NK-92 treated with Interleukin-12 subunit alpha and Interleukin-12 subunit beta, amount 100 ng/mL, for 24 hours (cell line): ENCODE measurements at regions not wholly inside any gene's neighbourhood (a gene's known extent, or its start where the extent isn't known, plus 50 kb on each side); places are given as distances from the start of the nearest gene placed in this dataset.

ENCODE experiments used
- DNase-seq: peaks from one replicate; lab custom pipeline; 2025; lab: John Stamatoyannopoulos, UW

DNA sequence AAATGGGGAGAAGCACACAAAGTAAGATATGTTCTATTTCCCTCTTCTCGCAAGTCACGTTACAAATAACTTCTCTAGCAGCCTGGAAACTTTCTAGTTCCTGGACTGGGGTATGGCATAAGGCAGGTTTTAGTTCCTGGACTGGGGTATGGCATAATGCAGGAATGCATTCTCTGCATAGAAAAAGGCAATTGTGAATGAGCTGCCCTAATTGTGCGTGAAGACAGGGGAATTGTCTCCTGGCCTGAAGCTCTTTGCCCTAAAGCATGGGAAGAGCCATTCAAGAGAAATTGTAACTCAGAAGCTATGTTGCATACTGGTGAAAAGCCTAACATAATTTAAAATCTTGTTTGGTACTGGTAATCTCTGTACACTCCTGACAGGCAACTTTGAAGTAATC lies 54.3 kb upstream of the CBLB start:
- no peak for DNase-seq

DNA sequence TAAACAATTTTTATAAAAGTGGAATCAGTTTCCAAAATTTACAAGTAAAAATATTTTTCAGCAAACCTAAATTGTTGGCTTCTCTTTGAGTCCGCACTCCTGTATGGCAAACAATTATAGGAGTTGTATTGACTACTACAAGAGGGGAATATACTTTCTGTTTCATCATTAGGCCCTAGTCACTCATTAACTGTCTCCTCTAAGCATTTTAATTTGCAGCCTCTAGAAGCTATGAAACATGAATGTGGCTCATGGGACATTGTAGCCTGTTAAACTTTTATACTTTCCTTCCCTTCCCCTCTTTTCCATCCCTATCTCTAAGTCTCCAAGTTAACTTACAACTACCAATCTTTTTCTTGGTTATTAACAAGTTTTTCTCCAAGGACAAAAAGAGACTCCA lies 58.9 kb upstream of the CBLB start:
- no peak for DNase-seq

DNA sequence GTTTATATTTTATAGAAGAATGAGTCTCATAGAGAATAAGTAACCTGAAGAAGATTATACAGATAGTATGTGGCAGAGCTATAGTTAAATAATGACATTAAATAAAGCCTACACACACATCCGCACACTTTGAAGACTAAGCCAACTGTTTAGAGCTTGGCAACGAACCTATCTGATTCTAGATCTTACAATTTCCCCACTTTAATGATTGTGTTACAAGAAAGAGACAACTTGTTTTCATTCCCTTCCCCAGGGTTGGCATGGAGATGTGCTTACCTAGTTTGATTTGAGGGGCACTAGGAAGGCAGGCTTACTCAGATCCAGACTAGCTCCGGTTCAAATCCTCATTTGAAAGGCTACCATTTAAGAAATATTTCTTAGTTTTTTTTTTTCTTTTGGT lies 61.9 kb upstream of the CBLB start:
- DNase-seq, result no peak

GRCh38 chr3:105931500-105931899 lies 62.7 kb upstream of the CBLB start:
- no peak for DNase-seq

DNA sequence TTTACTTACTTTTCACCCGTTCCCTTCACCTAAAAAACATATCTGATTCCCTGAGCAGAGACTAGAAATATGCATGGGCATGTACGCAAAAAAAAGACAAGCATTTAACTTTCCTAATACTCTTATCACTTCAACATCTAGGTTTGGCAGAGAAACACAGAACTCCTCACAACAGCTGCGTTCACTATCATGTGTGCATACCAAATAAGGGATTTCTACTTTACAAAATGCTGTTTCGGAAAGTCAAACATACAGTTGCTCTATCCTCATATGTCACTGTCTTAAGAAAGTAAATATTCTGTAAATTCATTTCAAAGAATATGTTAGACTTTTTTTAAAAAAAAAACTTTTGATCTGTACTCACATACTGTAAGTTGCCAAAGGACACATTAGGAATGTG lies 65.1 kb upstream of the CBLB start:
- DNase-seq, result no peak

- DNase-seq, result no peak
Measured at GRCh38 chr3:105938101-105938500, 69.3 kb upstream of the CBLB start.

DNA sequence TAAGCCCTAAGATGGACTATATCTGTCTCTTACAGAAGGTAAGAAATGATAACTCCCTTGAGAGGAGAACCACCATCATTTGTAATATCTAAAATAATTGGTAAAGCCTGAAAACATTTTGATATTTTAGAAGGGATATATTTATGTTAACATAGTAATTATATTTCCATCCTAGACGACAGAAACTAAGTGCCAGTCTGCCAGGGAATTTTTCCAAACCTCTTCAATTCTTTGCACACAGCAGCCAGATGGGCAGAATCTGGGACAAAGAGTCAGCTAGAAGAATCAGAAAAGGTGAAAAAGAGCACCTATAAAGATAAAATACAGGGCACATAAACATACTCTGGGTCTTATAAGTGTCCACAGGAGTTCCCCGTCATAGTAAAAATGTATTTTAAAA lies 70.0 kb upstream of the CBLB start:
- no peak for DNase-seq

DNA sequence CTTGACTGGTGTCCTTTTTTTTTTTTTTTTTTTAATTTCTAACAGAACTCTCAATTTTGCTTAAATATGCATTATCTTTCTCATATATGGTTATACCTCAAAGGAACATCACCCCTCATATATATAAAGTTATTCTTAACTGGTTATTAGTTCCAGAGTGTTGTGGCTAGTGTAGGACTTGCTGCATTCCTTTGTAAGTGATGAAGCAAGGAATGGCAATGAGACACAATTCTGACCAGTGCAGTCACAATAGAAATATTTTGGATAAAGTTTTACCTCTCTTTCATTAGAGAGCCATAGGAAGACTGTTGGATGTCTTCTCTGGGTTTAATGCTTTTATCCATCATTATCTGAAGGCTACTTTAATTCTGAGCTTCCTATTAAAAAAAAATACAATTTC lies 75.5 kb upstream of the CBLB start:
- DNase-seq, result no peak

DNA sequence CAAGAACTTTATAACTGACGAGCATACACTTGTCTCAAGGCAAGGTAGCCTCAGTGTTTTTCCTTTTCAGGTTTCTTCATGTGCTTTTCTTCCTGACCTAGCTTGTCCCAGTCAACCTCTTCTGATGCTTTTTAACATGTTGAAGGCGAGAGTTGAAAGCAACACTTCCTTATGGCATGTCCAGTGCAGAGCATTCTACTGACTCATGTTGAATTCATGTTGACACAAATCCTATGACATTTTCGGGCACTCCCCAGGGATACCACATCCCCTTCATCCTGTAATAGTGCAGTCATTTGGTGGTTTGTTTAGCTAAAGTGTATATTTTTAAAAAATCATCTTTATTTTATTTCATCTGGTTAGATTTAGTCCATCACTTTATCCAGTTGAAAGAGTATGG lies 75.9 kb upstream of the CBLB start:
- DNase-seq, result no peak

- DNase-seq, result no peak
Measured at GRCh38 chr3:105948101-105948500, 79.3 kb upstream of the CBLB start.

DNA sequence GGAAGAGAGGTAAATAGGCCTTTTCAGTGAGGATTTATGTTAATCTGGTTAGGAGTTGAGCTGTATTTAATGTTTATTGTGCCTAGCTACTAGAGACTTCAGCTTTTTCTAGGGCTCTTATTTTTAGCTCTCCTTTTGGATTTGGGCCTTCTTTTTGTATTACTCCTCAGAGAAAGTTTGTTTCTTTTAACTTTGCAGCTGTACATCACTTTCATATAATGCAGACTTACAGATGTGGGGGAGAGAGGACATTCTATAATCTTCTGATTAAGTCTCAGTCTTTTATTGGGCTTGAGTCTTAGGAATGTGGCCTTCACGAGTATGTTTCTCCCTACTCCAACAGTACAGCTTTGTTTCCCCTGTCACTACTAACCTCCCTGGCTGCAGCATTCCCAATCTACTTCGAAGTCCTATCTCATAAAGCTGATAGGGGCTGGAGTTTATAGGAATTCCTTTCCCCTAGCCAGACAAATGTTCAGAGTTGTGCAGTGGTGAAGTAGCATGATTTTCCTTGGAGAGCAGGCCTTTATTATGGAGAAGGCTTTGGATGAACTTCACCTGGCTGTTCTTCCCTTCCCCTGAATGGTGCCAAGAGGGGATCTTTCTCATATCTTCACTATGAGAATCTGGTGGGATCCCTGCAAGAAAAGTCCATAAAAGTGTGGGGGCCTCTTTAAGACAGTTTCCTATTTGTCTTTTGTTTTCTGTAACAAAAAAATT lies 82.2 kb upstream of the CBLB start:
- DNase-seq, result no peak

GRCh38 chr3:105953831-105954230 lies 85.0 kb upstream of the CBLB start:
- DNase-seq, result no peak

DNA sequence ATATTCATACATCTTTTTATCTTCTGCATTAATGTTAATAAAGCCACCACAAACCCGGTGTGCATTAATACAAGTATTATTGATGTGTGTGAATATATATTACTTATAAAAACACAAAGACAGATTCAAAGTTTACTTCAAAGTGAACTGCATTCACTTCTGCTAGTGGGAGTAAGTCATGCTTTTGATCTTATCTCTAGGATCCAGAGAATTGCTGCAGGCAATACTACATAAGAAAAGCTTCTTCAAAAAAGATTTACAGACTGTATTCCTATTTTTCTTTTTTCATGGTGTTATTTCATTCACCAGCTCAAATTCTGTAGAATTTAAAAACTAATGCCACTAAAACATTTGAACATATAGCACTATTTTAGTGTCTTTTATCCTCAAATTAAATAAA lies 87.5 kb upstream of the CBLB start:
- no peak for DNase-seq

- DNase-seq, result no peak
Measured at GRCh38 chr3:105957722-105958121, 88.9 kb upstream of the CBLB start.

GRCh38 chr3:105958237-105959000 lies 89.6 kb upstream of the CBLB start:
- no peak for DNase-seq

GRCh38 chr3:105959851-105960250 lies 91.0 kb upstream of the CBLB start:
- no peak for DNase-seq

DNA sequence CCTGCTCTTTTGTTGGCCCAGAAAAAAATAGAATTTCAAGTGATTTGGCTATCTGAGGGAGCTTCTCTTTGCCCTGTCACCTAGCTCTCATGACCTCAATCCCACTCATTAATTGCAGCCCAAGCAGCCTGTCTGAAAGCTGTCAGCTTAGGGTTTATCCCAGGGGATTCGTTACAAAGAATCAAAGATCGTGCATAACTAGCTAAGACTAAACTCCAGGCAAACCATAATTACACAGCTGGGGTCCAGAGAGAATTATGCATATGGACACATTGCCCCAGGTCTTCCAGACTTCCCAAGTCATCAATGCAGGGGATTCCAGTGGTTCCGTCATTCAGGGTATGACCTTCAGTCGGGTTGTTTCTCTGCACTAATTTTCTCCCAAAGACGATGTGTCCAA lies 91.6 kb upstream of the CBLB start:
- no peak for DNase-seq

DNA sequence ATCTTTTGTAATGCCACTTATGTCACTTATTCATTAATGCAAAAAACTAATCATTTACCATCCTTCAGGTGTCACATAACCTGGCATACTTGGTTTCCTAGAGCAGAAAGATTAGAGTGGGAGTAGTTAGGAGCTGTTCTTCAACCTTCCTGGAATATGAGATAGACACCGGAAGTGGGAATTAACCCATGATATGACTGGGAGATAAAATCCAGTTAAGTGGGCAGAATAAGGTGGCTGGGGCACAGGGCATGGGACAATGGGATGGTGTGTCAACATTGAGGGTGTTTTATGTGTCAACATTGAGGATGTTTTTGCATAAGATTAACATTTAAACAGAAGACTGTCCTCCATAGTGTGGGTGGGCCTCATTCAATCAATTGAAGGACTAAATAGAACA lies 94.3 kb upstream of the CBLB start:
- no peak for DNase-seq

DNA sequence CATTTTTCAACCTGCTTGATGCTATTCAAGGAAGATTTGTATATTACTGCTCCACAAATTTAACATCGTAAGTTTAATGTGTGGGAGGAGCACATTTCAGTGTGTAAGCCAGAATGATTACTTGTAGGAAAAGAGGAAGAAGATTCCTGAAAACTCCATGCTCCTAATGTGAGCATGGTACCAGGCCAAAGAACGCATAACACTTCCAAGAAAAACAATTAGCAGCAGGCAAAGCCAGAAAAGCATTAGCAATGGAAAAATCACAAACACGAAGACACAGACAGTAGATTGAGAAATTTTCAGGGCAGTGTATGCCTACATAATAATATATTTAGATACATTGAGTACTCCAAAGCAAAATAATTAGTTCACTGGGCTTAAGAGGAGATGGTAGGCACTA lies 96.6 kb upstream of the CBLB start:
- DNase-seq, result no peak

GRCh38 chr3:105967117-105967516 lies 98.3 kb upstream of the CBLB start:
- no peak for DNase-seq

DNA sequence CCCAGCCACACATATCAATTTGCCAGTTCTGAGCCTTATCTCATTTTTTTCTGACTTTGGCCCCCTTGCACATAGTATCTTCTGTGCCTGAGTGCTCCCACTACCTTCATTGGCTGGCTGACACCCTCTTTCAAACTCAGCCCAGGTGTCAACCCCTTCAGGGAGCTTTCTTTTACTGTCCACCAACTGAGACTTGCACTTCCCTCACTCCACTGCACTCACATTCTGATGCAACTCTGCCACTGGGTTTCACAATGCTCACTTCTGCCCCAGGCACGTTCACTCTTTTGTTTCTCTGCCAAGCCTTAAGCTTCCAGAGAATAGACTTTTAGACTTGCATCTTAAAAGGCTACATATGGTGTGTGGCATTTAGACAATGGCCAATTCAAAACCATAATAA lies 101.5 kb upstream of the CBLB start:
- no peak for DNase-seq

- no peak for DNase-seq
Measured at GRCh38 chr3:105972069-105972468, 103.3 kb upstream of the CBLB start.

DNA sequence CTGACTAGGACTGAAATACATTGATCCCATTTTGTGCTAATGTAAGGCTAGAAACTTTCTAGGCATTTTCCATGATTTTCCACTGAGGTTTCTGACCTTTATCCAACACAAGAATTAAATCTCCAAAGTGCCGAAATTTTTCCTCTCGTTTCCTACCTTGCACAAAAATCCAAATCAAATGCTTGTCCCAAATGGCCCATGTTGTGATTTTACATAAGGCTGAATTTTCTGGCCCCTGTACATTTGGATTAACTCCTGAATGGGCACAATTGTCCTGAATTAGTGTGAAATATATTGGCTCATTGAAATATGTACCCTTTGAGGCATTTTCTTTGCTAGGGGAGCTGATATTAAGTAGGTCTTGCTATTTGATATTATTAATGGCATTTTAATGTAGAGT lies 105.6 kb upstream of the CBLB start:
- no peak for DNase-seq

DNA sequence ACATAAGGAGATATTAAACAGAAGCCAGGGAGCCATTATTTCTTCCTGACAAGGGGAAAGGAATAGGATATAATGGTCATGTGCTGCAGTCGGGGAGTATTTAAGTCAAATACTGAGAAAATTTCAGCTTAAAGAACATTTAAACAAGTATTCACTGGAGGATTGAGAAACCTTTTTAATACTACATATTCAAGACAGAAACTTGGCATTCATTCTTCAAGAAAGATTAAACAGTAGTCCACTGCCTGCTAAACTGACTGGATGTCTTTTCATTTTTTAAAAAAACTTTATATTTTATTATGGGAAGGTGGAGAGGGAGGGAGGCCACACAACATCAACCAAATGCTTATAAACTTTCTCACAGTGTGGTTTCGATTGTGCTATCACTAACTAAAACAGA lies 107.4 kb upstream of the CBLB start:
- DNase-seq, result no peak
